ENCODE measurements at regions not wholly inside any gene's neighbourhood (a gene's known extent, or its start where the extent isn't known, plus 50 kb on each side); places are given as distances from the start of the nearest gene placed in this dataset.

DNA sequence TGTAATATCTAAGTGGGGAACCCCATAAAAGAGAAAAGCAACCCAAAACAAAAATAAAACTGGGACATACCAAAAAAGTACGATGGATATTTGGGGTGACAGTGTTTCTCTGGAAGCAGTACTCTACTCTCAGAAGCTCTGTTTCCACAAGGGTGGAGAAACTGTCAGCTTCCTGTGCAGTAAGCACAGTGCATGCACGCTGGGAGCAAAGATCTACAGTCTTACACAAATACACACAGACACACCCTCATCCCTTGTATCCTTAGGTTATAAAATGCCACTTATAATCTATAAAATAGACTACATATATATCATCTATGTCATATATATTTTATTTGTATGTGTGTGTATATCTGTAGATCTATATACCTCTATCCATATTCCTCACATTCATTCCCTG lies 225.8 kb upstream of the SOX5 start:
- DNase-seq, result no peak
- intact Hi-C loops (cut with DNase I), result no loop called here

DNA sequence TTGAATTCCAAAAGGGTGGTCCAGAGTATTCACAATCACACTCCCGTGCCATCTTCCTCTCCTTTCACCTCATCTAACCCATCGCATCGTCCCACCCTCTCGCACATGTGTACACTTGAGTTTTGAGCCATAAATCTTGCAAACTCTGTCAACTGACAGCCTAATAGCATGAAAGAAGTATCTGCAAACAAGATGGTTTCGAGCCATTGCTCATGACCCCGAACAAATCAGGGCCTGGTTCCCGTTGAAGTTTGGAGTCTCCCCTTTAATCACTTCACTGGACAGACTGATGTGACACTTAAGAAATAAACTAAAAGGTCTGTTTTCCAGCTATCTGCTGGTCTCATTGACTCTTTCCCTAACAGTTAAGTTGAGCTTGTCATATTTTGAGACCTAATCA lies 223.6 kb upstream of the SOX5 start:
- intact Hi-C loops (cut with DNase I), result no loop called here
- no peak for DNase-seq

DNA sequence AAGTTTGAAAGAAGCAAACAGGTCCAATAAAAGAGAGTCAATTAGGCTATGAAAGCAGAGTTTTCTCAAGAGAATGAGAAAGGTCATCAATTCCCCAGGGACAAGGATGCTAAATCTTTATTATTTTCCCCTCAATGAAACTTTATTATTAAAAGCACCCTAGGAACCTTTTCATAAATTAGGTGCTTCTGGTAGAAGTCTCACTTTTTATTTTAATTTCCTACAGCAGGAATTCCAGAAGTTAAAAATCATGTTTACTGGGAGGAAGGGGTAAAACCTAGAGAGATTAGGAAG lies 223.2 kb upstream of the SOX5 start:
- intact Hi-C loops (cut with DNase I), result no loop called here
- no peak for DNase-seq

DNA sequence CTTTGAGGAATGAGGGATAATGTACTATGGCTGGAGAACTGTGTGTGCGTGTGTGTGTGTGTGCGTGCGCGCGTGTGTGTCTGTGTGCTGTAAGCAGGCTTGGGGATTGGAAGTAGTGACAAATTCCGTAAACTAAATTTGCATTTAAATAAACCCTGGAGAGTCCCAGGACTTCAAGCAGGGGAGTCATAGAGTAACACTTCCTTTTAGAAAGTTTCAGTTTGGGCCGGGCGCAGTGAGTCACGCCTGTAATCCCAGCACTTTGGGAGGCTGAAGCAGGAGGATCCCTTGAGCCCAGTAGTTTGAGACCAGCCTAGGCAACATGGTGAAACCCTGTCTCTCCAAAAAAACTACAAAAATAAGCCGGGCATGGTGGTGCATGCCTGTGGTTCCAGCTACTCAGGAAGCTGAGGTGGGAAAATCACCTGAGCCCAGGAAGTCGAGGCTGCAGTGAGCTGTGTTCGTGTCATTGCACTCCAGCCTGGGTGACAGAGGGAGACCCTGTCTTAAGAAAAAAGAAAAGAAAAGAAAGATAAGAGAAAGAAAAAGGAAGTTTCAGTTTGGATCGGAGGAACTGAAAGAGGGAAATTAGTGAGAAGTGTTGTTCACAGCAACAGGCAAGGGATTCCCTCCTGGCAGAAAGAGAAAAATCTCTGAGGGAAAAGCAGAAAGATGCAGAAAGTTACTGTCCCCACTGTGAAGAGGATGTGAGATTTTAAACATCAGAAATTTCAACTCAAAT lies 222.7 kb upstream of the SOX5 start:
- intact Hi-C loops (cut with DNase I), result no loop called here
- DNase-seq, result no peak

DNA sequence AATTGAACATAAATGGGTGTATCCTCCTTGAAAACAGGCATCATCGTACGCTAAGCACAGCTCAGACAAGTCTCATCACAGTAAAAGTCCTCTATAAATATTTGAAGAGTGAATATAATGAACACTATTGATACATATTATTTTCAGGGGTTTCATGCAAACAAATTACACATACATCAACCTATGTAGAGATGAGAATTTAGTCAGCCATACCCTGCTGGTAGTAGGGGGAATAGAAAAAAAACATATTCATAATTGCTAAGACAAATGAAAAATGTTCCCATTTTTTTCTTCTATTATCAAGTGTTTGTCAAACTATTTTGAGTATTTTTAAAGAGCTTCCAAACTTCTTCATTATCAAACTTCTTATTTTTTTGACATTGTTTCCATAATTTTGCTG lies 205.6 kb upstream of the SOX5 start:
- intact Hi-C loops (cut with DNase I), result no loop called here
- no peak for DNase-seq

DNA sequence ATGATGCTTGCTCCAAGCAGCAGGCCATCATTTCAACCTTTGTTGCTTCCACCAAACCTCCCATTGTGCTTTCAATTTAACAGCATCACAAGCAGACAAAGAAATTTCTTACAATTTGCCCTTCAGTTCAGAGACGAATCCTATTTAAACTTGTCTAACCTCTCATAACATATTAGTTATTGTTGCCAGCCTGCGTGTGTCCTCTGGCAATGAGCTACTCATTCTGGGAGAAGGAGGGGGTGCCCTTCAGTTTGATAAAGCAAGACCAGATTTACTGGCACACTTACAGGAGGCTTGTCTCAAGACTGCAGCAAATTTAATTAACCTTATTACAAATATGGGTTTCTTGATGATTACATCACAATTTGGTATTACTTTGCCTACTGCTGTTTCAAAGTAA lies 203.6 kb upstream of the SOX5 start:
- intact Hi-C loops (cut with DNase I), result no loop called here
- no peak for DNase-seq

DNA sequence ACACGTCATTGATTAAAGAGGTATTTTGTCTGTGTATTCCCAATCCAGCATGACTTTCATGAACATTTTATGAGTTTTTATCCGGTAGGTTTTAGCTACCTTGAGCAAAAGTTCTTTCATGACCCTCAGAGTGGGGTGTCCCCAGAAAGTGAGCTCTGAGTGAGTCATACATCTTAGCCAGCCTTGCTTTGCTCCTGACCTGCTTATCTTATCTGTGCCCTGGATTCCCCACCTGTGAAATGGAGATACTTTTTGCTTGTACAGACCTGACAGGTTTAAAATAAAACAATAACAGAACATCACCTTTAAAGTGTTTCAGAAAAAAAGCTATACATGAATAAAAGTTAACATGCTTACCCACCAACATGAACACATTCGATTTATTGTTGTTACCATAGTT lies 202.8 kb upstream of the SOX5 start:
- DNase-seq, result no peak
- intact Hi-C loops (cut with DNase I), result no loop called here

DNA sequence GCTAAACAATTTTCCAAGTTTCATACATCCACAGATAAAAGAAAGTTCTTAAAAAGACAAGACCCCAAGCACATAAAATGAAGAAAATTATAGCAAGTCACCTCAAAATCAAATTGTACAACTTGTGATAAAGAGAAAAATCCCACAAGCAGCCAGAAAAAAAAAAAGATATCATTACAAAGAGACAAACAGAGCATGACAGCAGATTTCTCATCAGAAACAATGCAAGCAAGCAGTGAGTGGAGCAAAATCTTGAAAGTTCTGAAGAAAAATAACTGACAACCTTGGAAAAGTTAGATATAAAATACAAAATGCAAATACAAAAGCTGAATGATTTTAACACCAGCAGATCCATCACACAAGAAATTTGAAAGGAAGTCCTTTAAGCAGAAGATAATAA lies 194.5 kb upstream of the SOX5 start:
- no peak for DNase-seq
- intact Hi-C loops (cut with DNase I), result no loop called here

DNA sequence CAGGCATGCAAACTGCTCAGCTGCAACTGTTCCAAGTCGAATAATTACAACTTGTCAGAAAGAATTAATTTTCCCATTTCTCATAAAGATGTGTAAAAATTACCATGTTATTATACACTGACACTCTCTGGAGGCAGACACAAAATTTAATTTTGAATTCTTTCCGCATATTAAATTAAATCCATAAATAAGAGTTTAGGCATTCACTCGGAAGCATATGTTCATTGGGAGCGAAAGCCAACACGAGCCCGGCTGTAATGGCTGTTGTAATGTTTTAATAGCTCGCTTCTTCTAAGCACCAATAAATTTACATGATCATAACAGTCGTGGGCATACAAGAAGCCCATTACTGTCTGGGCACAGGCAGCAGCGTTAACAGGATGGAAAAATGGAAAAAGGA lies 189.6 kb upstream of the SOX5 start:
- DNase-seq, result no peak
- intact Hi-C loops (cut with DNase I), result no loop called here

DNA sequence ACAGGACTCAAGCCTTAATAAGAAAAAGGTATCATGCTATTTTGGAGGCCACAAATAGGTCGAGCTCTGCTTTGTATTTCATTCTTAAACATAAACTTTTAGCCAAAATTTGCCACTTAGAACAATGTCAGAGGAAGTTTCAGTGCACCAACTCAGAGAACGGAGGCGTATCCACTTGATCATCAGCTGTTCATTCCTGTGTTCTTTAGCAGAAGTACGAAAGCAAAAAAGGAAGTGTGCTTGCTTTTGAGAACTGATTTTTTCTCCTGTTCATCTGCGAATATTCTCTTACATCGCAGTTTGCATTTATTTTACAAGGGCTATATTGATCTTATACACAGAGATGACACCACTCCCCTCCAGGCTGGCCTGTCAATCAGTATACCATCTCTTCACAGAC lies 188.6 kb upstream of the SOX5 start:
- no peak for DNase-seq

DNA sequence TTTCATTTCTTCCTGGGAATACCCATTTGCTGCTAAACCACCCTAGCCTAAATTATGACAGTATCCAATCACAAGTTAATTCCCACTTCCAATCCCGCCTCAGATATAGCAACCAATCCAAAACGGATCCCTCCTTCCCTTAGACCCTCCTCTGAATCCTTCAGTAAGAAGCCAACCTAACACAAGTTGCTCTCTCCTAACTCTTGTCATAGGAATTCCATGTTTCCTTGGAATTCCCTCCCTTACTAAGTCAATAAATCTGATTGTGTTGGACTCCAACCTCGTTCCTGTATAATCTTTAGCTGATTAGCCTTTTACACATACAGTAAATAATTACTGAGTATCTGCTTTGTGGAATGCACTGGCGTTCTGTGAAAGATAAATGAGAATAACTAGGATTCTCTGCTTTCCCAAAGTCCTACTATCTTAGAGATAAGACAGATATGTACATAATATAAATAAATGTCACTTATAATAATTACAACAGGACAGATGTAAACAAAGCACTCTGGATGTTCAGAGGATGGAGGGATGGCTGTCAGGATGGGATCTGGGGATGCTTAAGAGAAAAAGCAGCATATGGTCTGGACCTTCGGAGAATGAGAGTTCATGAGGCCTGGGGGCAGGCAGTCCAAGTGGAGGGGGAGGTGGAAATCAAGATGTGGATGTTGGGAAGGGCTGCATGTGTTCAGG lies 185.8 kb upstream of the SOX5 start:
- intact Hi-C loops (cut with DNase I), result no loop called here
- no peak for DNase-seq

More for the DNA sequence above, 188.6 kb upstream of the SOX5 start:
- intact Hi-C loops (cut with DNase I), result no loop called here

DNA sequence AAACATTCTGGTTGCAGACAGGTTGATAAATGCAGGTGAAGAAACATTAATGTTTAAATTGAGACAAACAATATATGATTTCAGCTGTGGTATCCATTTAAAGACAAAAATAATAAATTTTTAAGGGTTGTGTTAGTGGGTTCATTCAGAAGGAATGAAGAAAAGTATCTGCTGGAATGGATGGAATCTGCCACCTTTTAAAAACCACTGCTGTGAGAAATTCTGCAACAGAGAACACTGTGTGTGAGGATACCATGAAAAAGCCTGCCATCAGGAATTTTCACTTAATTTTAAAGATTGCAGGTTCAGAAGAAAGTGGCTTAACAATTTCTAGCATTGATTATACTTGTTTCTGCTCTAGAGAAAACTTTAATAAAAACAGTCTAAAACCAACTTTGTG lies 184.6 kb upstream of the SOX5 start:
- intact Hi-C loops (cut with DNase I), result no loop called here

DNA sequence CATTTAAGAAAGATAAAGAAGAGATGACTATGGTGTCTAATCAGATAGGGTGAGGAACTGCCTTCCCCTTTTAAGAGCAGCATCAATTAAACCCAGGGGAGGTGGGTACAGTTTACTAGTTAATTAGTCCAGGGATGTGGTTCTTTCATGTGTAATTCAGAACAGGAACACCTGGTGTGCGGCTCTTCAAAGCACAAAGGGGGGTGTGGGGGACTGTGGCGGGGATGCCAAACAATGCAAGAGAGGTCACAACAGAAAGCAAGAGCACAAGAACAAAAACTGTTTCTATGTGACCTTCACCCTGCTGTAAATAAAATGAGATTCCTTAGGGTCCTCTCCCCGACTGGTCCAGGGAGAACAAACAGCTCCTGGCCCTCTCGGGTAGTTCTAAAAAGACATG lies 183.9 kb upstream of the SOX5 start:
- intact Hi-C loops (cut with DNase I), result no loop called here
- no peak for DNase-seq

More for the DNA sequence above, 184.6 kb upstream of the SOX5 start:
- DNase-seq, result no peak

DNA sequence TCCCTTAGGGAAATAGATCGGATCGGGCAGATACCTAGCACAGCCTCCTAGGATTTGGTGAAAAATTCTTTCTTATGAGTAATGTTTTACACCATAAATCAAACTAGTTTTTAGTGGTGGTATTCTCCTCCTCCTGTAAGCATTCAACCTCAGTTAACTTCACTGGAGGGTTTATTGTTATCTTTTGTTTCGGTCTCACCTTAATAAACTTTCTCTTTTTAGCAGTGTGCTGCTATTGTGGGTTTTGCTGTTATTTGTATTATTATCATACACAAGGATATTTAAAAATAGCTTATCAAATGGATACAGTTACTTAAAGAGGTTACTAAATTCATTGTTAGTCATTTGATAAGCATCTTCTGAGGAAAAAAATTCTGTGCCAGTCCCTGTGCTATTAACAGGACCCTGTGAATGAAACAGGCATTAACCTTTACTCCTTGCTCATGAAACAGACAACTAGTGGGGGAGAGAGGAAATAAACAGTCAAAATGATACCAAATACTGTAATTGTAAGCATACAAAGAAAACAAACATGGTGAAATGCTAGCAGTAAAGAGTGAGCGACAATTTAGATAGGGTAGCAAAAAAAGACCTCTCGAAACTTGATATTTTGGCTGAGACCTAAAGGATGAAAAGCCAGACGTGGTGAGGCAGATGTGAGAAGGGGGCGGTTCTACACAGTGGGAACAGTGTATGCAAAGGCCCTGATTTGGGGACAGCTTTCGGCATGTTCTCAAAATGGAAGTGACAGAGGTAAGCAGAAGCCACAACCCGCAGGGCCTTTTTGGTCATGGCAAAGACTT lies 178.7 kb upstream of the SOX5 start:
- no peak for DNase-seq
- intact Hi-C loops (cut with DNase I), result no loop called here

DNA sequence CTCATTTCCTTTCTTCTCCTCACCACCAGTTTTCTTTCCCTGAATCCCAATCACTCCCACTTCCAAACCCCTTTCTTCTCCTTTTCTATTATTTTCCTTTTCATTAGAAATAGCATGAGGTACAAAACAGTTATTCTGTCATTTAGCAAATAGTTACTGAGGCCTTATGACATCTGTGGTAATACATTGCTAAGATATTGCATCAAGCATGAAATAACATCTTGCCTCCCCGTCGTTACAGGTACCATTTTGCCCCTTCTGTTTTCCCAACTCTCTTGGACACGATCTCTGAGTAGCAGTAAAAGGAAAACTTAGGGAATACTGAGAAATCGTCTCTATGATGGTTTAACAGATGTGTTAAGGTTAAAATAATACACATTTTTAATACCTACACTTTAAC lies 175.8 kb upstream of the SOX5 start:
- intact Hi-C loops (cut with DNase I), result no loop called here

DNA sequence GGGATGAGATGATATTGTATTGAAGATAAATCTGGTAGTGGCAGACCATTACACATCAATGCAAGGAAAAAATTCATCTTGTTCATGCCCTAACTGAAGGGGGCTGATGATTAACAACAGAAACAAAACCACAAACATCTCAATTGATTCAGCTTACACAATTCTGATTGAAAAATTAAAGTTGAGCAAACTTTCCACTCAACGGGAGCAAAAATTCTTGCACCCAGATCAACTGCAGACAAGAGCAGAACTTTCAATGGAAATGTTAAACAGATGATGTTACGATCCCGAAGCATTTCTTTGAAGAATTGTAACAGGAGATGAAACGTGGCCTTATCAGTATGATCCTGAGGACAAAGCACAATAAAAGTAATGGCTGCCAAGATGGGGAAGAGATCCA lies 172.4 kb upstream of the SOX5 start:
- DNase-seq, result no peak
- intact Hi-C loops (cut with DNase I), result no loop called here

More for the DNA sequence above, 175.8 kb upstream of the SOX5 start:
- no peak for DNase-seq

DNA sequence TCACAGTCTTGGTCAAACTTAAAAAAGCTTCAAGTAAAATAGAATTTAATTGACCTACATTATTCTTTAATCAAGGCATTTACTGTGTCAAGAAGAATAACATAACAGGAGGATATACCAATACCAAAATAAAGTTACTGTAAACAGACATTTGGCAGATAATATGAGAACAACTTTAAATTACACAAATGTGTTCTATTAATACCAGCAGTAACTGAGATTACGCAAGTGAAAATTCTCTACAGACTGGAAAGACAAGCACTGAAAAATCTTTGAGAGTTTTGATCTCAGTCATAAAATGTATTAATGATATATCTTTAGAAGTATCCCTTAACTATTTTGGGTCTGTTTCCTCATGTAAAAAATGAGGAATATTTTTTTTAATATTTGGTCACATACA lies 169.2 kb upstream of the SOX5 start:
- intact Hi-C loops (cut with DNase I), result no loop called here
- DNase-seq, result no peak

DNA sequence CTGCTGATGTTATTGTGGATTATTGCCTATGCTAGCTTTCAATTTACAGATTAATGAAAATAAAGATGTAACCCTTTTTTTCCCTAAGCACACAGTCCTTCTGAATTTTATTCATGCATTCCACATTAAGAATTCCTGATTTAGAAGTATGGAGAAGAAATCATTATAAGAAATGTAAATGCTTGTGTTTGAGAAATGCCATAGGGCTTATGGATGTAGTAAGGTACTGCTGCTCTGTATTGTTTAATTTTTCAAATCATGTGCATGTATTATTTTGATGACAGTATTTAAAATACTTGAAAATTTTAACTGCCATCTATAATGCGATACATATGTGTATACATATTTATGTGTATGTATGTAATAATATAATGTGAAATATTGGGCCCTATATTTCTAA lies 167.1 kb upstream of the SOX5 start:
- intact Hi-C loops (cut with DNase I), result no loop called here
- DNase-seq, result no peak

DNA sequence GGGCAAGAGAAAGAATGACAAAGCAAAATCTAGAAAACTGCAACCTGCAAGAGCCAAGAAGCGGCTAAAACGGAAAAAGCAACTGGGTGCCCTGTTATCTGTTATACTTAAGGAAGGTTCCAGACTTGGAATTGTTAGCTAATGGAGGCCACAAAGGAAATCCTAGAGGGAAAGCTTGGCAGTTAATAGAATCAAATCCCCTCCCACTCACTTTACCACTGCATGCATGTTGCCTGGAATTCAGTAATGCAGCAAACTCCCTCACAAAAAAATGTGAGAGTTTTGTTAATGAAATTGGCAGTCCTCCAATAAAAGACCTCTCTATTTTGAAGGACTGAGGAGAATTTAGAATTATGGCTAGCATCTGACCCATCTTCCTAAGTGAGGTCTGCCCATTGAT lies 164.2 kb upstream of the SOX5 start:
- intact Hi-C loops (cut with DNase I), result no loop called here
- no peak for DNase-seq

DNA sequence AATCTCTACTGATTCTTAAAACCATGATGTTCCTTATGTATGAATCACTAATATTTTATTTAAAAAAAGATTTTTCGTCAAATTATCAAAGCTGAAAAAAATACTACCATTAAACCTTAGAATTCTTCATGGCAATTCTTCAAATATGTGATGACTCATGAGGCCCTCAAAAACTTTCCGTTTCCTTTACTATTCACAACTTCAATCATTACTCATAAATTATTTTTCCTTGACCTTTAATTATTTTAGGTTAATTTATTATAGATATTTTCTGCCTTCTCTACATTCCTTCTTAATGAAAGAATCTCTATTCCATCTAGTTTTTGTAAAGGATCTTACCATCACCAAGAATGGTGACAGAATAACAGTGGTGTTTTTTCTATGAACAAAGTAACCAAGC lies 162.1 kb upstream of the SOX5 start:
- no peak for DNase-seq
- intact Hi-C loops (cut with DNase I), result no loop called here

DNA sequence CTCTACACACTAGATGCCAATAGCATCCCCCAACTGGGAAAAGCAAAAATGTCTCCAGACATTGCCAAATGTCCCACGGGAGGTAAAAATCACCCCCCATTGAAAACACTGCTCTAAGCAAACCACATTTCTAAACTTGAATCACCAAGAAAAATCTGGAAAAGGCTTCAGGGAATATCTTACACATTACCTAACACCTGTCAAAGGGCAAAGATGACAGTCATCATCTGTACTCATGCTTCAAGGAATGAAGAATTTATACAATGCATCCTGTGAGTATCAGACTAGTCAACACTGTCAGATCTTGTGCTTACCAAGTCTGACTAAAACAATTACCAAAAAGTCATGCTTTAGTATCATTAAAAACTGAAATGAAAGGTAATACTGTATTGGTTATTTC lies 161.6 kb upstream of the SOX5 start:
- intact Hi-C loops (cut with DNase I), result no loop called here
- no peak for DNase-seq
